ENCODE measurements at regions not wholly inside any gene's neighbourhood (a gene's known extent, or its start where the extent isn't known, plus 50 kb on each side); places are given as distances from the start of the nearest gene placed in this dataset.

GRCh38 chr5:126208691-126209090 is 214.5 kb upstream of the GRAMD2B start:
- H3K4me1 Mint-ChIP-seq (ENCODE audit: low read depth) = no peaks in the 10 kb centered on the region
- H3K36me3 Mint-ChIP-seq (ENCODE audit: insufficient read depth) = peaks cover 12% of the 10 kb centered on the region
- H3K27ac Mint-ChIP-seq = no peak overlapping the region
- H3K4me3 Mint-ChIP-seq (ENCODE audit: low read depth) = no peak overlapping the region
- H3K9me3 Mint-ChIP-seq (ENCODE audit: low read depth) = peaks cover 36% of the 10 kb centered on the region
- no peaks in the 10 kb centered on the region for H3K27me3 Mint-ChIP-seq
- no peak for TF ChIP-seq CTCF (IDR thresholded peaks at IDR 0.05; ENCODE audit: unreplicated experiment)
- no peak for DNase-seq (ENCODE audit: low spot score, unreplicated experiment)

GRCh38 chr5:126210955-126211354 is 212.3 kb upstream of the GRAMD2B start:
- peaks cover 21% of the 10 kb centered on the region for H3K9me3 Mint-ChIP-seq (ENCODE audit: low read depth)

GRCh38 chr5:126219616-126220015 is 203.6 kb upstream of the GRAMD2B start:
- Mint-ChIP-seq H3K4me3 (ENCODE audit: low read depth) (no peak overlapping the region), H3K27me3 (no peaks in the 10 kb centered on the region), H3K36me3 (ENCODE audit: insufficient read depth) (peaks cover 5% of the 10 kb centered on the region), H3K9me3 (ENCODE audit: low read depth) (peaks cover 16% of the 10 kb centered on the region), H3K27ac (no peak overlapping the region), H3K4me1 (ENCODE audit: low read depth) (no peaks in the 10 kb centered on the region)
- no peak for DNase-seq (ENCODE audit: low spot score, unreplicated experiment)
- TF ChIP-seq CTCF (IDR thresholded peaks at IDR 0.05; ENCODE audit: unreplicated experiment) = no peak

More at GRCh38 chr5:126210955-126211354, 212.3 kb upstream of the GRAMD2B start:
- TF ChIP-seq CTCF (IDR thresholded peaks at IDR 0.05; ENCODE audit: unreplicated experiment) = no peak
- no peak for DNase-seq (ENCODE audit: low spot score, unreplicated experiment)
- peaks cover 4% of the 10 kb centered on the region for H3K36me3 Mint-ChIP-seq (ENCODE audit: insufficient read depth)
- H3K27me3 Mint-ChIP-seq = no peaks in the 10 kb centered on the region
- no peaks in the 10 kb centered on the region for H3K4me1 Mint-ChIP-seq (ENCODE audit: low read depth)
- H3K4me3 Mint-ChIP-seq (ENCODE audit: low read depth) = no peak overlapping the region
- H3K27ac Mint-ChIP-seq = no peak overlapping the region

- peaks cover 16% of the 10 kb centered on the region for H3K9me3 Mint-ChIP-seq (ENCODE audit: low read depth)
- H3K27ac Mint-ChIP-seq = no peak overlapping the region
- H3K4me1 Mint-ChIP-seq (ENCODE audit: low read depth) = no peaks in the 10 kb centered on the region
- TF ChIP-seq CTCF (IDR thresholded peaks at IDR 0.05; ENCODE audit: unreplicated experiment) = no peak
- H3K27me3 Mint-ChIP-seq = no peaks in the 10 kb centered on the region
- no peak for DNase-seq (ENCODE audit: low spot score, unreplicated experiment)
- no peak overlapping the region for H3K4me3 Mint-ChIP-seq (ENCODE audit: low read depth)
- H3K36me3 Mint-ChIP-seq (ENCODE audit: insufficient read depth) = peaks cover 5% of the 10 kb centered on the region
Measured at GRCh38 chr5:126220725-126221124, 202.5 kb upstream of the GRAMD2B start.

- H3K9me3 Mint-ChIP-seq (ENCODE audit: low read depth) = peaks cover 39% of the 10 kb centered on the region
- no peak for TF ChIP-seq CTCF (IDR thresholded peaks at IDR 0.05; ENCODE audit: unreplicated experiment)
- H3K4me3 Mint-ChIP-seq (ENCODE audit: low read depth) = no peak overlapping the region
- peaks cover 4% of the 10 kb centered on the region for H3K36me3 Mint-ChIP-seq (ENCODE audit: insufficient read depth)
- H3K27me3 Mint-ChIP-seq = no peaks in the 10 kb centered on the region
- H3K27ac Mint-ChIP-seq = no peak overlapping the region
- DNase-seq (ENCODE audit: low spot score, unreplicated experiment) = no peak
- peaks cover 2% of the 10 kb centered on the region for H3K4me1 Mint-ChIP-seq (ENCODE audit: low read depth)
Measured at GRCh38 chr5:126228934-126229333, 194.3 kb upstream of the GRAMD2B start.
